HFF-Myc (cell line): ENCODE measurements at regions not wholly inside any gene's neighbourhood (a gene's known extent, or its start where the extent isn't known, plus 50 kb on each side); places are given as distances from the start of the nearest gene placed in this dataset.

Experiments
- DNase-seq: peaks from one replicate; pipeline ENCODE4 v3.0.0-alpha.2; 2011; ENCODE audit warnings: low read depth; ENCODE audit errors: extremely low read depth
- H3K4me3 ChIP-seq: replicated peaks from 2 replicates; pipeline ENCODE4 v1.5.1; 2011; ENCODE audit warnings: low read depth, mild to moderate bottlenecking, control low read depth, low read length
- CTCF ChIP-seq: IDR thresholded peaks from 2 replicates; pipeline ENCODE4 v1.5.1; 2012; ENCODE audit warnings: mild to moderate bottlenecking, low read depth, low read length, control low read depth; ENCODE audit errors: missing control alignments

- TF ChIP-seq CTCF = no peak
- no peak for DNase-seq
- H3K4me3 ChIP-seq = no peak overlapping the region
These were observed 113.0 kb downstream of the KIF4B start for GRCh38 chr5:155126573-155126972.

DNA sequence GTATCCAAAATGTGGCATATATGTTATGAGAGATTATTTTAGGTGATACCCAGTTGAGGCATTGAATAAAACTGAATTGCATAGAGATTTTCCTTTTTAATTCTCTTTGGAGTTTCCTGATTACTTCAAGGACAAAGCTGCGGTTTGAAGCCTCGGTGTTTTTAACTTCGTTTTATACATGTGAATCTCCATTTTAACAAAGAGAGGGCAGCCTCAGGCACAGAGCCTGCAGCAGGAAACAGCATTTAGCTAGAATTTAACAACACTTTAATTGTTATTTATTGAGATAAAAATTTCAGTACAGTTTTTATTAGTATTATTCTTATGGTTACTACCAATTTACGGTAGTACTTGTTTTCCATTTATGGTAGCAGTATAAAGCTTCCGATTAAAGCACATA, 114.0 kb downstream of the KIF4B start:
- no peak for DNase-seq
- no peak overlapping the region for H3K4me3 ChIP-seq
- no peak for TF ChIP-seq CTCF

DNA sequence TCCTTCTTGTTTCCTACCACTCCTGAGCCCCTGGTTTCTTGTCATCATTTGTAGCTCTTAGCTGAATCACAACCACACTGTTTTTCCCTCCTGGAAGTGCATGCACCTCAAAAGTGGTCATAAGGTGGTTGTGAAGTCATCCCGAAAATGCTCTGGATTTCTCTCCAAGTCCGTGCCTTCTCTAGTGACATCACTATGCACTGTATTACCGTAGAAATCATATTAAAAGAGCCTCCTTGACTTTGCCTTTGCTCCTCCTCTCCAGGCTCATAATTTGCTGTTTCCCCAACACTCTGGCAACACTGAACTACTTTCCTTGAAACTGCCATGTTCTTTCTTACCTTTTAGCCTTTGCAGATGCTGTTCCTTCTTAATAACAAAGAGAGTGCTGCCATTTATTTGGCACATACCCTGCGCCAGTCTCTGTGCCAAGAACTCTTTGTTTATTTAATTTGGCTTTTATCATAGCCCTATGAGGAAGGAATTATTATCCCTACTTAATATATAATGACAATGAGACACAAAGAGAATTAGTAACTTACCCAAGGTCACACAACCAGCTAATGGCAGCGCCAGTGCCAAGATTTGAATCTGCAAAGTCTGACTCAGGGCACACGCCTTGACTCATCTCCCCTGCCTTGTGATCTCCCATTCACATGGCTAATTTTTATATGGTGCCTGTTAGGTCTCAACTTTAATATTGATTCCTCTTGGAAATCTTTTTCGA, 115.4 kb downstream of the KIF4B start:
- DNase-seq = no peak
- no peak overlapping the region for H3K4me3 ChIP-seq
- TF ChIP-seq CTCF = no peak

DNA sequence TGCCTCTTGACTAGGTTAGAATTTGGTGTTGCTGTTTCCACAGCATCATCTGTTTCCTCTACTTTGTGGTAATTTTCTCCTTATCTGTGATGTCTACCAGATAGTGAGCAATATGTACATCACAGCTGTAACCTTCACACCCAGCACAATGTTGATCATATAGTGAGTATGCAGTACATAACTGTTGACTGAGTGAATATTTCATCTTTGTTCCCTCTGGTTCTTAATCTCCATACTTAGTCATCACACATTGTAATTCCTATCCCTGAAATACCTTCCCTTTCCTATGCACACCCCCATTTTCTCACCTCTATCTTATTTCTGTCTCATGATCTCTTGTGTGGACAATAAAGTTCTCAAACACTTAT, 115.9 kb downstream of the KIF4B start:
- TF ChIP-seq CTCF = no peak
- H3K4me3 ChIP-seq = no peak overlapping the region
- DNase-seq = no peak

DNA sequence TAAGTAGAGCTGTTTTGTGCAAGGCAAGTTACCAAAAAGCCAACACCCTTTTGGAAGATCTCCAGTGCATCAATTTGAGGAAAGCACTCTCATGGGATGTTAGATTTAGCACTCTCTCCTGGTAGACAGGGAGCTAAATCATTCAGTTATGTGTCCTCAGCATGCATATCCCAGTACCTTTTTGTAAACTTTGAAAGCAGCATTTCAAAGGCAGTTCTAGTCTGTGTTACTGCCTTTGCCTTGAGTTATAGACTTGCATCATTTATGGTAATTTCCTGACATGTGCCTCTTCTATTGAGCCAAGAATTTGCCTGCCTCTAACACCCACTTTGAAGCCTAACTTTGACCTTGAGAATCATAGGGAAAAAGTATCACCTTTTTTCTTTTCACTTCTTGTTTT, 120.6 kb downstream of the KIF4B start:
- DNase-seq = no peak
- TF ChIP-seq CTCF = no peak
- no peak overlapping the region for H3K4me3 ChIP-seq

- H3K4me3 ChIP-seq = no peak overlapping the region
- no peak for TF ChIP-seq CTCF
- no peak for DNase-seq
These were observed 122.8 kb downstream of the KIF4B start for GRCh38 chr5:155136216-155136850.
